Aorta (tissue), 5 donors: ENCODE measurements at regions not wholly inside any gene's neighbourhood (a gene's known extent, or its start where the extent isn't known, plus 50 kb on each side); places are given as distances from the start of the nearest gene placed in this dataset.

ENCODE experiments used
- ATAC-seq: fragments of 200-7000 bp; cut with Tn5 transposase; one replicate; pipeline ENCODE4 v1.9.1; 2022; ENCODE audit warnings: moderate library complexity; ENCODE audit not compliant: low FRiP score
- DNase-seq, 2 donors: peaks; one replicate each; pipeline ENCODE4 v3.0.0-alpha.2; 2020
- H3K27ac ChIP-seq, 2 donors: one replicate each; pipeline ENCODE4 v1.5.1; 2013; ENCODE audit warnings: low read length in 2 of 2, mild to moderate bottlenecking in 2 of 2, moderate library complexity in 2 of 2, control low read depth in 1 of 2, inconsistent platforms in 1 of 2, low read depth in 1 of 2
- H3K27me3 ChIP-seq, 2 donors: one replicate each; pipeline ENCODE4 v1.6.1; 2013; ENCODE audit warnings: control low read depth in 1 of 2, low read length in 1 of 2, mild to moderate bottlenecking in 1 of 2, moderate library complexity in 1 of 2; ENCODE audit not compliant: insufficient read depth in 2 of 2, control insufficient read depth in 1 of 2
- H3K36me3 ChIP-seq, 2 donors: one replicate each; pipeline ENCODE4 v1.6.1; 2013; ENCODE audit warnings: control low read depth in 1 of 2, low read length in 1 of 2, mild to moderate bottlenecking in 1 of 2; ENCODE audit not compliant: insufficient read depth in 2 of 2, control insufficient read depth in 1 of 2
- H3K4me1 ChIP-seq, 2 donors: one replicate each; pipeline ENCODE4 v1.6.1; 2013; ENCODE audit warnings: low read length in 2 of 2, control low read depth in 1 of 2, mild to moderate bottlenecking in 1 of 2, moderate library complexity in 1 of 2; ENCODE audit not compliant: insufficient read depth in 2 of 2, control insufficient read depth in 1 of 2
- H3K4me3 ChIP-seq, 2 donors: one replicate each; pipeline ENCODE4 v1.5.1; 2013; ENCODE audit warnings: low read length in 2 of 2, control low read depth in 1 of 2, mild to moderate bottlenecking in 1 of 2
- H3K9me3 ChIP-seq: one replicate; pipeline ENCODE4 v1.6.1; 2013; ENCODE audit warnings: mild to moderate bottlenecking, low read length; ENCODE audit not compliant: control insufficient read depth
- WGBS, 2 donors: extraction: QIAGEN DNeasy Blood & Tissue Kit; methylation state at CpG; one replicate each; pipeline ENCODE4 v1.1.7; 2013; 5-methylcytosine and 5-hydroxymethylcytosine counted together
- intact Hi-C, 2 donors: fragments of 100-400 bp; cut with DNase I; formaldehyde crosslinking; loops; one replicate each; pipeline versions ENCODE4 v1.14.2 to v1.15.0; 2022
- donor health status: healthy with polysubstance abuse.
- donor health status: Bipolar disorder and iron deficiency.
- donor health status: DM: no; HTN: no; CAD: no.
- donor health status: DM: no; HTN: no; CAD: no.
- donor health status: DM: yes; HTN: yes; CAD: no.

DNA sequence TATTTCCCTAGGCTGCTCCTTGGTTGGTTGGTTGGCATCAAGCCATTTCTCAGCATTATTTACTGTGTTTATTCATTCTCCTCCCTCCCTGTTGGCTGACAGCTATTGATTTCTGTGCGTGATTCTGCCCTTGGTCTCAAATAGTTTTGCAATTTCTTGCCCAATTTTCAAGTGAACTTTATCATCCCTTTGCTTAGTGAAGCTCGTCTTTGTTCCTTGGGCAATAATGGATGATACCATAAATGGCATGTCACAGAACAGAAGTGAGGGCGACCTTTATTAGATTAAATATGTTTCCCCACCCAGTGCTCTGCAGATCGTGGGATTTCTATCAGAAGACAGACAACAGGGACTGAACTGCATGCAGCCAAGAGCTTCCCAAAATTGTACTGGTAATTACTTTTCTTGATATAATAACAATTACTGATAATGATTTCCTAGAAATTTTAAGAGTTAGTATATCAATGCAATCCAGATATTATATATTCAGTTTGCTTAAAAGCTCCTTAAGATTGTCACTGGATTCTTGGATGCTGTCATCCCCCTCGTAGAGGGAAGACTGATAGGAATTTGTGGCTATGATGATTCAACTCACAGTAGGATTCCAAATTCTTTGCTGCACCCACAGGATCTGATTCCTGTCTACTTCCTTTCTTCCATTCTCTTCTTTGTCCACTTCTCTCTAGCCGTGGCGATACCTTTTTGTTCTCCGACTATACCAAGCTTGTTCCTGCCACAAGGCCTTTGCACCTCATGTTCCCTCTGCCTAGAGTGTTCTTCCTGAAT is 122.1 kb upstream of the KAZN start:
- Histone ChIP-seq H3K27me3 (no peaks in the 10 kb centered on the region), H3K4me3 (no peak overlapping the region), H3K4me1 (no peaks in the 10 kb centered on the region), H3K27ac (no peak overlapping the region), H3K36me3 (no peaks in the 10 kb centered on the region), H3K9me3 (no peaks in the 10 kb centered on the region)
- intact Hi-C loops = no loop called here
- DNase-seq = no peak
- no peak for ATAC-seq
- 86 to 88% methylated on average over 8 of the region's 8 CpGs for WGBS, 2 donors

DNA sequence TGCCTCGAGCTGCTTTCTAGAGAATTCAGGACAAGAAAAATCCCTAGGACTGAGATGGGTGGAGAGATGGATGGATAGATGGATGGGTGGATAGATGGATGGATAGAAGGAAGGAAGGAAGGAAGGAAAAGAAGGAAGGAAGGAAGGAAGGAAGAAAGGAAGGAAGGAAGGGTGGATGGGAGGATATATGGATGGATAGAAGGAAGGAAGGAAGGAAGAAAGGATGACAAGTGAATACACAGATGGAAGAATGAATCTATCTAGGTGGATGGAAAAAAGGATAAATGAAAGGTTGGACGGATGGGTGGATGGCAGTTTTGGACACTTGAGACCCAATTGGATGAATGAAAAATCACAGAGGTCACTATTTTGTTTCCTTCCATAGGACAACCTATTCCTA is 120.4 kb upstream of the KAZN start:
- Histone ChIP-seq H3K9me3 (no peaks in the 10 kb centered on the region), H3K27me3 (no peaks in the 10 kb centered on the region), H3K4me1 (no peaks in the 10 kb centered on the region), H3K36me3 (no peaks in the 10 kb centered on the region), H3K27ac (no peak overlapping the region), H3K4me3 (no peak overlapping the region)
- ATAC-seq (no peak), DNase-seq (no peak)
- intact Hi-C loops = no loop called here
- WGBS, 2 donors = 83 to 86% methylated on average over 2 of the region's 2 CpGs

DNA sequence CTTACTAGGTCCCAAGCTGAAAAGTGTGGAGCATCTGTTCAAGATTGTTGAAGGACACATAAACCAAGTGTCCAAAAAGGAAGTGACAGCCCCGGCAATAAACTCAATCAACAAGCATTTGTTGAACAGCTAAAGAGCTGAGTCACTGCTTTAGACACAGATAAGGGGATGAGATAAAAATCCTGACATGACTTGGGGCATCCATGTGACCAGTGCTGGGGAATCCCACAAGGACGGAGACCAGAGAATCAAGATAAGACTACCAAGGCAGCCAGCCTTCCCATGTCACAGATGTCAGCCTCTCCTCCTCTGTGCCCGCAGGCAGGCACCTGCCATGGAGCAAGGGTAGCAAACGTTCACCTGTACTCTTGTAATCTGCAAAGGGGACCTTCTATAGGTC is 118.6 kb upstream of the KAZN start:
- intact Hi-C loops = no loop called here
- ATAC-seq (no peak), DNase-seq (no peak)
- no peaks in the 10 kb centered on the region for H3K36me3 ChIP-seq
- no peaks in the 10 kb centered on the region for H3K27me3 ChIP-seq
- no peaks in the 10 kb centered on the region for H3K4me1 ChIP-seq
- no peaks in the 10 kb centered on the region for H3K9me3 ChIP-seq
- 79 to 80% methylated on average over 4 of the region's 4 CpGs for WGBS, 2 donors
- no peak overlapping the region for H3K27ac ChIP-seq
- H3K4me3 ChIP-seq = no peak overlapping the region

- Histone ChIP-seq H3K4me3 (no peak overlapping the region), H3K27ac (no peak overlapping the region), H3K9me3 (no peaks in the 10 kb centered on the region), H3K4me1 (no peaks in the 10 kb centered on the region), H3K27me3 (no peaks in the 10 kb centered on the region), H3K36me3 (no peaks in the 10 kb centered on the region)
- 93 to 95% methylated on average over 7 of the region's 7 CpGs for WGBS, 2 donors
- ATAC-seq (no peak), DNase-seq (no peak)
- intact Hi-C loops = no loop called here
These were observed 115.6 kb upstream of the KAZN start for GRCh38 chr1:14482784-14483450.

GRCh38 chr1:14485285-14485684 is 113.2 kb upstream of the KAZN start:
- H3K4me3 ChIP-seq = no peak overlapping the region

GRCh38 chr1:14486401-14487201 is 111.9 kb upstream of the KAZN start:
- intact Hi-C loops = no loop called here
- WGBS, 2 donors = 5 to 6% methylated on average over 8 of the region's 8 CpGs
- H3K27ac ChIP-seq = no peak overlapping the region
- no peaks in the 10 kb centered on the region for H3K9me3 ChIP-seq
- no peak overlapping the region for H3K4me3 ChIP-seq
- ATAC-seq (peak; percentile 80), DNase-seq (peak in 1 of 2 donors; percentile 75)
- H3K36me3 ChIP-seq = no peaks in the 10 kb centered on the region
- H3K4me1 ChIP-seq = no peaks in the 10 kb centered on the region
- H3K27me3 ChIP-seq = no peaks in the 10 kb centered on the region

More at GRCh38 chr1:14485285-14485684, 113.2 kb upstream of the KAZN start:
- Histone ChIP-seq H3K27me3 (no peaks in the 10 kb centered on the region), H3K36me3 (no peaks in the 10 kb centered on the region), H3K27ac (no peak overlapping the region), H3K9me3 (no peaks in the 10 kb centered on the region), H3K4me1 (no peaks in the 10 kb centered on the region)
- 94 to 96% methylated on average over 5 of the region's 5 CpGs for WGBS, 2 donors
- DNase-seq = no peak
- intact Hi-C loops = no loop called here
- no peak for ATAC-seq

DNA sequence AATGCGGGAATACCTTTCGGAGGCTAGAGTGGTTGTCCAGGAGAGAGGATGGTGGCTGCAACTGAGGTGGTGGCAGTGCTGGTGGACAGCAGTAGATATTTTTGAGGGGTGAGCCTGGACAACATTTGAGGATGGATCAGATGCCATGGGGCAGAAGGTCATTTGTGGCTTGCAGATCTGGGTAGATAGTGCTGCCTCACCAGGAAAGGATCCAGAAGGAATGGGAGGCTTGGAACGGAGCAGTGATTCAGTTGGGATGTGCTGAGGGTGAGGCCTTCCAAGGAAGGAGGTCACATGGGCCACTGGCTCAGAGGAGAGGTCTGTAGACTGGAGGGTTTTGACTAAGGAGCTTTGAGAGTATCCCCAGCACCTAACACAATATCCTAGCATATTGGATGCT is 110.8 kb upstream of the KAZN start:
- H3K27ac ChIP-seq = no peak overlapping the region
- DNase-seq = peak in 1 of 2 donors; percentile 57

DNA sequence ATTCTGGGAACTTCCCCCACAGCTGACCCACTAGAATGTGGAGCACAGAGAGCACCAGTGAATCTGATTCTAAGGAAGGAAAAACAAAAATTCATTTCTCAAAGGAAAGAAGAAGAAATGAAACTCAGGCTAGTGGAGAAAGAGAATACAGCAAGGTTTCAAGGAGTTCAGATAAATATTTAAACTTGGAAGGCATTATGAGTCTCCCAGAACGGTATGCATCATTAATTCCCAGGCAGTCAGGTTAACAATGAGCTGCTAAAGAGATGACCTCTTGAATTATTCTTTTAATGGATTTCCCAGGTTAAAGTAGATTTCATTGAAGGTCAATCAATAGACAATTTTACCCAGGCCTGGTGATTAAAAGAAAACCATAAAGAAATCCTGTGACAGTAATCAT is 103.6 kb upstream of the KAZN start:
- Histone ChIP-seq H3K9me3 (peaks cover 1% of the 10 kb centered on the region), H3K27me3 (no peaks in the 10 kb centered on the region), H3K27ac (no peak overlapping the region), H3K4me3 (no peak overlapping the region), H3K4me1 (no peaks in the 10 kb centered on the region), H3K36me3 (no peaks in the 10 kb centered on the region)
- intact Hi-C loops = no loop called here
- DNase-seq (no peak), ATAC-seq (no peak)
- 83 to 91% methylated on average over 1 of the region's 1 CpG for WGBS, 2 donors

More for the DNA sequence above, 110.8 kb upstream of the KAZN start:
- H3K36me3 ChIP-seq = no peaks in the 10 kb centered on the region
- H3K9me3 ChIP-seq = no peaks in the 10 kb centered on the region
- no peak overlapping the region for H3K4me3 ChIP-seq
- ATAC-seq = peak; percentile 8
- 69 to 74% methylated on average over 3 of the region's 3 CpGs for WGBS, 2 donors
- intact Hi-C loops = no loop called here
- H3K27me3 ChIP-seq = no peaks in the 10 kb centered on the region
- H3K4me1 ChIP-seq = no peaks in the 10 kb centered on the region
